ENCODE measurements at regions not wholly inside any gene's neighbourhood (a gene's known extent, or its start where the extent isn't known, plus 50 kb on each side); places are given as distances from the start of the nearest gene placed in this dataset.

DNA sequence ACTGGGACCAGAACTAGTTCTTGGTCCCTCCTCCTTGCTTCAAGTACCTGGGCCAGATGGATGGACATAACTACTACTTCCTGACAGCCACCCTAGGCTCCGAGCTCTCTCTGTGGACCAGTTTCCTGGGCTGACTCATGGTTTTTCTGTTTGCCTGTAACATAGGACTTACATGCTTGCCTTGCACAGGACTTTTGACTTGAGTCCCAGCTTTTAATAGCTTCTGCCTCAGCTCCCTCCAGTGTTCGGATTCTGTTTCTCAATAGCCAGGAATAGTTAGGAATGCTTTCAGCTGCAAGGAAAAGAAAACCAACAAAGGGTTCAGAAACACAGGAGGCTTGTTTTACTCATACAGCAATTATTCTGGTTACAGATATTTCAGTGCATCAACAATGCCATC is 405.9 kb downstream of the ZNF536 start (continued):
- TF ChIP-seq NFATC4 (CRISPR knock-in tag; IDR thresholded peaks at IDR 0.05): no peak
- TF ChIP-seq NR3C1 (CRISPR knock-in tag; conservative IDR thresholded peaks at IDR 0.05; ENCODE audit: low read depth): no peak
- no peak for TF ChIP-seq NR2C2 (CRISPR knock-in tag; IDR thresholded peaks at IDR 0.05)

DNA sequence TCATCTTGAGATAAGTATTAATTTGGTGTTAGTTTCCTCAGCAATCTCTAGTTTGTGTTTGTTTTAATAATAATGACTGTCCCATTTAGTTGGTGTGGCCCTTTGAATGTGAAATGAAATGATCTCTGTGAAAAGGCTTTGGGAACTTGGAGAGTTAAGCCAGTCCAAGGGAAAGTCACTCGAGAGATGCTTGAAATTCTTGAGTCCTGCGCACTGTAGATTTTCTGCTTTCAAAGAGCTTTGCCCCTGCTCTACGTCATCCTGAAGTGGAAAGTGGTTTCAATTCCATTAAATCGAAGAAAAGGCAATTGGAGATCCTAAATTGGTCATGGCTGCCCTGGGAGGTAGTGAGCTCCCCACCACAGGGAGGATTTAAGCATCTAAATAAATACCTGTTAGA is 403.8 kb downstream of the ZNF536 start:
- CTCF ChIA-PET: interaction anchor here (1.1 kb wide), 1 partner anchor 24 kb away, joined by 3 read pairs; no protein-coding TSS in a partner anchor
- Mint-ChIP-seq H3K27me3 (ENCODE audit: low read depth) (no peaks in the 10 kb centered on the region), H3K4me3 (no peak overlapping the region), H3K4me1 (peaks cover 4% of the 10 kb centered on the region; the same call in 1 of the 2 replicates), H3K27ac (no peak overlapping the region), H3K9me3 (peaks cover 21% of the 10 kb centered on the region), H3K36me3 (no peaks in the 10 kb centered on the region)
- TF ChIP-seq MXD4 (CRISPR knock-in tag; IDR thresholded peaks at IDR 0.05; ENCODE audit: borderline replicate concordance) (no peak), ZNF232 (CRISPR knock-in tag; IDR thresholded peaks at IDR 0.05) (no peak), ZNF219 (CRISPR knock-in tag; IDR thresholded peaks at IDR 0.05; ENCODE audit: borderline replicate concordance) (no peak), FOXP1 (CRISPR knock-in tag; IDR thresholded peaks at IDR 0.05; ENCODE audit: borderline replicate concordance) (no peak), TP53 (CRISPR knock-in tag; IDR thresholded peaks at IDR 0.05) (no peak), RELA (CRISPR knock-in tag; IDR thresholded peaks at IDR 0.05; ENCODE audit: borderline replicate concordance) (no peak), GABPB1 (CRISPR knock-in tag; IDR thresholded peaks at IDR 0.05) (no peak), ZNF138 (CRISPR knock-in tag; conservative IDR thresholded peaks at IDR 0.05) (no peak), IRF2 (CRISPR knock-in tag; IDR thresholded peaks at IDR 0.05; ENCODE audit: borderline replicate concordance, low read depth) (no peak), GTF2I (CRISPR knock-in tag; conservative IDR thresholded peaks at IDR 0.05) (no peak), NFE2L1 (CRISPR knock-in tag; IDR thresholded peaks at IDR 0.05) (no peak)
- TF ChIP-seq, protein P1, sequence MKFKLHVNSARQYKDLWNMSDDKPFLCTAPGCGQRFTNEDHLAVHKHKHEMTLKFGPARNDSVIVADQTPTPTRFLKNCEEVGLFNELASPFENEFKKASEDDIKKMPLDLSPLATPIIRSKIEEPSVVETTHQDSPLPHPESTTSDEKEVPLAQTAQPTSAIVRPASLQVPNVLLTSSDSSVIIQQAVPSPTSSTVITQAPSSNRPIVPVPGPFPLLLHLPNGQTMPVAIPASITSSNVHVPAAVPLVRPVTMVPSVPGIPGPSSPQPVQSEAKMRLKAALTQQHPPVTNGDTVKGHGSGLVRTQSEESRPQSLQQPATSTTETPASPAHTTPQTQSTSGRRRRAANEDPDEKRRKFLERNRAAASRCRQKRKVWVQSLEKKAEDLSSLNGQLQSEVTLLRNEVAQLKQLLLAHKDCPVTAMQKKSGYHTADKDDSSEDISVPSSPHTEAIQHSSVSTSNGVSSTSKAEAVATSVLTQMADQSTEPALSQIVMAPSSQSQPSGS (CRISPR knock-in tag; IDR thresholded peaks at IDR 0.05; ENCODE audit: borderline replicate concordance, low read depth): no peak
- TF ChIP-seq, protein P2, sequence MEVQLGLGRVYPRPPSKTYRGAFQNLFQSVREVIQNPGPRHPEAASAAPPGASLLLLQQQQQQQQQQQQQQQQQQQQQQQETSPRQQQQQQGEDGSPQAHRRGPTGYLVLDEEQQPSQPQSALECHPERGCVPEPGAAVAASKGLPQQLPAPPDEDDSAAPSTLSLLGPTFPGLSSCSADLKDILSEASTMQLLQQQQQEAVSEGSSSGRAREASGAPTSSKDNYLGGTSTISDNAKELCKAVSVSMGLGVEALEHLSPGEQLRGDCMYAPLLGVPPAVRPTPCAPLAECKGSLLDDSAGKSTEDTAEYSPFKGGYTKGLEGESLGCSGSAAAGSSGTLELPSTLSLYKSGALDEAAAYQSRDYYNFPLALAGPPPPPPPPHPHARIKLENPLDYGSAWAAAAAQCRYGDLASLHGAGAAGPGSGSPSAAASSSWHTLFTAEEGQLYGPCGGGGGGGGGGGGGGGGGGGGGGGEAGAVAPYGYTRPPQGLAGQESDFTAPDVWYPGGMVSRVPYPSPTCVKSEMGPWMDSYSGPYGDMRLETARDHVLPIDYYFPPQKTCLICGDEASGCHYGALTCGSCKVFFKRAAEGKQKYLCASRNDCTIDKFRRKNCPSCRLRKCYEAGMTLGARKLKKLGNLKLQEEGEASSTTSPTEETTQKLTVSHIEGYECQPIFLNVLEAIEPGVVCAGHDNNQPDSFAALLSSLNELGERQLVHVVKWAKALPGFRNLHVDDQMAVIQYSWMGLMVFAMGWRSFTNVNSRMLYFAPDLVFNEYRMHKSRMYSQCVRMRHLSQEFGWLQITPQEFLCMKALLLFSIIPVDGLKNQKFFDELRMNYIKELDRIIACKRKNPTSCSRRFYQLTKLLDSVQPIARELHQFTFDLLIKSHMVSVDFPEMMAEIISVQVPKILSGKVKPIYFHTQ (CRISPR knock-in tag; IDR thresholded peaks at IDR 0.05): no peak
- TF ChIP-seq, protein P3, sequence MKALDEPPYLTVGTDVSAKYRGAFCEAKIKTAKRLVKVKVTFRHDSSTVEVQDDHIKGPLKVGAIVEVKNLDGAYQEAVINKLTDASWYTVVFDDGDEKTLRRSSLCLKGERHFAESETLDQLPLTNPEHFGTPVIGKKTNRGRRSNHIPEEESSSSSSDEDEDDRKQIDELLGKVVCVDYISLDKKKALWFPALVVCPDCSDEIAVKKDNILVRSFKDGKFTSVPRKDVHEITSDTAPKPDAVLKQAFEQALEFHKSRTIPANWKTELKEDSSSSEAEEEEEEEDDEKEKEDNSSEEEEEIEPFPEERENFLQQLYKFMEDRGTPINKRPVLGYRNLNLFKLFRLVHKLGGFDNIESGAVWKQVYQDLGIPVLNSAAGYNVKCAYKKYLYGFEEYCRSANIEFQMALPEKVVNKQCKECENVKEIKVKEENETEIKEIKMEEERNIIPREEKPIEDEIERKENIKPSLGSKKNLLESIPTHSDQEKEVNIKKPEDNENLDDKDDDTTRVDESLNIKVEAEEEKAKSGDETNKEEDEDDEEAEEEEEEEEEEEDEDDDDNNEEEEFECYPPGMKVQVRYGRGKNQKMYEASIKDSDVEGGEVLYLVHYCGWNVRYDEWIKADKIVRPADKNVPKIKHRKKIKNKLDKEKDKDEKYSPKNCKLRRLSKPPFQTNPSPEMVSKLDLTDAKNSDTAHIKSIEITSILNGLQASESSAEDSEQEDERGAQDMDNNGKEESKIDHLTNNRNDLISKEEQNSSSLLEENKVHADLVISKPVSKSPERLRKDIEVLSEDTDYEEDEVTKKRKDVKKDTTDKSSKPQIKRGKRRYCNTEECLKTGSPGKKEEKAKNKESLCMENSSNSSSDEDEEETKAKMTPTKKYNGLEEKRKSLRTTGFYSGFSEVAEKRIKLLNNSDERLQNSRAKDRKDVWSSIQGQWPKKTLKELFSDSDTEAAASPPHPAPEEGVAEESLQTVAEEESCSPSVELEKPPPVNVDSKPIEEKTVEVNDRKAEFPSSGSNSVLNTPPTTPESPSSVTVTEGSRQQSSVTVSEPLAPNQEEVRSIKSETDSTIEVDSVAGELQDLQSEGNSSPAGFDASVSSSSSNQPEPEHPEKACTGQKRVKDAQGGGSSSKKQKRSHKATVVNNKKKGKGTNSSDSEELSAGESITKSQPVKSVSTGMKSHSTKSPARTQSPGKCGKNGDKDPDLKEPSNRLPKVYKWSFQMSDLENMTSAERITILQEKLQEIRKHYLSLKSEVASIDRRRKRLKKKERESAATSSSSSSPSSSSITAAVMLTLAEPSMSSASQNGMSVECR (CRISPR knock-in tag; IDR thresholded peaks at IDR 0.05; ENCODE audit: borderline replicate concordance): no peak
- TF ChIP-seq, protein P4, sequence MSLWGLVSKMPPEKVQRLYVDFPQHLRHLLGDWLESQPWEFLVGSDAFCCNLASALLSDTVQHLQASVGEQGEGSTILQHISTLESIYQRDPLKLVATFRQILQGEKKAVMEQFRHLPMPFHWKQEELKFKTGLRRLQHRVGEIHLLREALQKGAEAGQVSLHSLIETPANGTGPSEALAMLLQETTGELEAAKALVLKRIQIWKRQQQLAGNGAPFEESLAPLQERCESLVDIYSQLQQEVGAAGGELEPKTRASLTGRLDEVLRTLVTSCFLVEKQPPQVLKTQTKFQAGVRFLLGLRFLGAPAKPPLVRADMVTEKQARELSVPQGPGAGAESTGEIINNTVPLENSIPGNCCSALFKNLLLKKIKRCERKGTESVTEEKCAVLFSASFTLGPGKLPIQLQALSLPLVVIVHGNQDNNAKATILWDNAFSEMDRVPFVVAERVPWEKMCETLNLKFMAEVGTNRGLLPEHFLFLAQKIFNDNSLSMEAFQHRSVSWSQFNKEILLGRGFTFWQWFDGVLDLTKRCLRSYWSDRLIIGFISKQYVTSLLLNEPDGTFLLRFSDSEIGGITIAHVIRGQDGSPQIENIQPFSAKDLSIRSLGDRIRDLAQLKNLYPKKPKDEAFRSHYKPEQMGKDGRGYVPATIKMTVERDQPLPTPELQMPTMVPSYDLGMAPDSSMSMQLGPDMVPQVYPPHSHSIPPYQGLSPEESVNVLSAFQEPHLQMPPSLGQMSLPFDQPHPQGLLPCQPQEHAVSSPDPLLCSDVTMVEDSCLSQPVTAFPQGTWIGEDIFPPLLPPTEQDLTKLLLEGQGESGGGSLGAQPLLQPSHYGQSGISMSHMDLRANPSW (CRISPR knock-in tag; conservative IDR thresholded peaks at IDR 0.05; ENCODE audit: low read depth): no peak
- ATAC-seq (no peak), DNase-seq (ENCODE audit: low spot score) (no peak)
- POLR2A ChIA-PET: no interaction called here
